ENCODE measurements at regions not wholly inside any gene's neighbourhood (a gene's known extent, or its start where the extent isn't known, plus 50 kb on each side); places are given as distances from the start of the nearest gene placed in this dataset.

DNA sequence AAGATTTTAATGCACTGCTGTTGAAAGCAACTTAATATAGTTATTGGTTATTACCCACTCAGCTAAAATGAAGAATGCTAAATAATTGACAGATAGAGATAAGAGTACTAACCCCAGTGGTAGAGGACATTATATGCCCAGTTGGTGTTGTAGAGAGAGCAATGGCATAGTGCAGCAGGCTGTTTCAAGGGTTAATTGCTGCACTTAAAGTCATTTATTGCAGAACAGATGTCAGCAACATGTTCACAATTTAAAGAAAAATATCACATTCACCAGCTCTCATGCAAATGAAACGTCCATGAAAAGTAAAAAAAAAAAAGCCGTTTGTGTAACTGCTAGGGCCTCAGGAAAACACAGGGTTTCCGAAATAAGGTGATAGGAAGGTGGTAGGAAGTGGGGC lies 254.6 kb downstream of the MTRR start:
- Histone ChIP-seq H3K27me3 (ENCODE audit: control insufficient read depth, insufficient read depth, low read length) (no peaks in the 10 kb centered on the region), H3K4me3 (ENCODE audit: low read depth, low read length) (no peak overlapping the region), H3K9me3 (ENCODE audit: control insufficient read depth, insufficient read depth, low read length) (no peaks in the 10 kb centered on the region), H3K27ac (ENCODE audit: low read depth, low read length) (no peak overlapping the region)
- no peak for DNase-seq (ENCODE audit: low read depth, low spot score)
- POLR2A ChIA-PET = no interaction called here
- TF ChIP-seq, protein P1, sequence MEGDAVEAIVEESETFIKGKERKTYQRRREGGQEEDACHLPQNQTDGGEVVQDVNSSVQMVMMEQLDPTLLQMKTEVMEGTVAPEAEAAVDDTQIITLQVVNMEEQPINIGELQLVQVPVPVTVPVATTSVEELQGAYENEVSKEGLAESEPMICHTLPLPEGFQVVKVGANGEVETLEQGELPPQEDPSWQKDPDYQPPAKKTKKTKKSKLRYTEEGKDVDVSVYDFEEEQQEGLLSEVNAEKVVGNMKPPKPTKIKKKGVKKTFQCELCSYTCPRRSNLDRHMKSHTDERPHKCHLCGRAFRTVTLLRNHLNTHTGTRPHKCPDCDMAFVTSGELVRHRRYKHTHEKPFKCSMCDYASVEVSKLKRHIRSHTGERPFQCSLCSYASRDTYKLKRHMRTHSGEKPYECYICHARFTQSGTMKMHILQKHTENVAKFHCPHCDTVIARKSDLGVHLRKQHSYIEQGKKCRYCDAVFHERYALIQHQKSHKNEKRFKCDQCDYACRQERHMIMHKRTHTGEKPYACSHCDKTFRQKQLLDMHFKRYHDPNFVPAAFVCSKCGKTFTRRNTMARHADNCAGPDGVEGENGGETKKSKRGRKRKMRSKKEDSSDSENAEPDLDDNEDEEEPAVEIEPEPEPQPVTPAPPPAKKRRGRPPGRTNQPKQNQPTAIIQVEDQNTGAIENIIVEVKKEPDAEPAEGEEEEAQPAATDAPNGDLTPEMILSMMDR (IDR thresholded peaks at IDR 0.05; ENCODE audit: low read depth, low read length) = no peak
- CTCF ChIA-PET = no interaction called here

DNA sequence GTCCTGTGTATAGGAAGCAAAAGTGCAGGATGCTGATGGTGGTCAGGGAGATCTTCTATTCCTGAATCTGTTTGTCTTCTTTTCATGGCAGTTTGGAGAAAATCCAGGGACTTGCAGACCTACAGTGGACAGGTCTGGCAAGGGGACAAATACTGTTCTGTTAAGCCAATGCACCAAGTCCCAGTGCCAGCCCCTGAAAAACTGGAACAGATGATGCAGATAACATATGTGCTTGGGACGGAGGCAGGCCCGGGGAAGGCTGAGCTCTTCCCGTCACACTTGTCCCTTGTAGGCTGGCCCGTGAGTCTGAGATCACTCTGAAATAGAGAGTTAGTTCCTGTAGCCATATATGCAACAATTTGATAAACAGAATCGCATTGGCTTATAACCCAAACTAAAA lies 265.7 kb downstream of the MTRR start:
- CTCF ChIA-PET = no interaction called here
- no peak overlapping the region for H3K4me3 ChIP-seq (ENCODE audit: low read depth, low read length)

DNA sequence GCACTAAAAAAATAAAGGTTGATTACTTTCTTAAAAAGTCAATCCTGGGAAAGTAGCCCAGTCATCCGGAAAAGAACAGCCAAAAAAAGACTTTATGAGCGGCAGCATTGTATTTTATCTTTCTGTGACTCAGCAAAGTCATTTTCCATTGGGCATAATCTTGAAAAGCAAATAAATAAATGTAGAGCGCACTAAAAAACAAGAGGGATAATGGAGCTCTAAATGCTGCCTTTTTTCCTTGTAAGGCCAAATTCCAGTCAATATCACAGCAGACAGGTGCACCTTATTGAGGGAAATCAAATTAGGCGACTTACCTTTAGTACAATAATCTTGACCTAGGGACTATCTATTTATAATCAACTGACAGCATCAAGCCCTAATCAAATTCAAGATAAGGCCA lies 266.8 kb downstream of the MTRR start:
- CTCF ChIA-PET = no interaction called here
- no peak overlapping the region for H3K4me3 ChIP-seq (ENCODE audit: low read depth, low read length)
- H3K27me3 ChIP-seq (ENCODE audit: control insufficient read depth, insufficient read depth, low read length) = no peaks in the 10 kb centered on the region
- POLR2A ChIA-PET = no interaction called here
- H3K9me3 ChIP-seq (ENCODE audit: control insufficient read depth, insufficient read depth, low read length) = no peaks in the 10 kb centered on the region
- no peak for DNase-seq (ENCODE audit: low read depth, low spot score)
- H3K27ac ChIP-seq (ENCODE audit: low read depth, low read length) = no peak overlapping the region
- TF ChIP-seq, protein P1 (IDR thresholded peaks at IDR 0.05; ENCODE audit: low read depth, low read length) = no peak

More for the DNA sequence above, 265.7 kb downstream of the MTRR start:
- no peak for DNase-seq (ENCODE audit: low read depth, low spot score)
- POLR2A ChIA-PET = no interaction called here
- no peaks in the 10 kb centered on the region for H3K9me3 ChIP-seq (ENCODE audit: control insufficient read depth, insufficient read depth, low read length)
- no peaks in the 10 kb centered on the region for H3K27me3 ChIP-seq (ENCODE audit: control insufficient read depth, insufficient read depth, low read length)
- TF ChIP-seq, protein P1 (IDR thresholded peaks at IDR 0.05; ENCODE audit: low read depth, low read length) = no peak
- no peak overlapping the region for H3K27ac ChIP-seq (ENCODE audit: low read depth, low read length)

DNA sequence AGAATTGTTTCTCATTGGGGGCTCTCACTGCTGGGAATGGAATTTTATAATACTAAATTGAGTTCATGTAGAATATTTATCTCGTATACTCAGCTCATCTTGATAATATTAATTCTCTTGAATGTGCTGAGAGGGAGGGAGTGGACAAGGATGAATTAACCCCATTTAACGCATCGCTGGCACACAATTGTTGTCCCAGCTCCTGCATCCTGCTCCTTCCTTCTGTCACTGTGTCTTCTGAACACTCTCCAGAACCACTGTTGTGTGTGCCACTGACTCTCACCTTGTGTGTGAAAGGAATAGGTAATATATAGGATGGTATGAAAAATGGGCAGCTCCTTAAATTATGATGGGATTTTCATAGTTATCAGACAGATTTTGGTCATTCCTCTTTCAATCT lies 267.3 kb downstream of the MTRR start:
- Histone ChIP-seq H3K4me3 (ENCODE audit: low read depth, low read length) (no peak overlapping the region), H3K27ac (ENCODE audit: low read depth, low read length) (no peak overlapping the region), H3K9me3 (ENCODE audit: control insufficient read depth, insufficient read depth, low read length) (no peaks in the 10 kb centered on the region), H3K27me3 (ENCODE audit: control insufficient read depth, insufficient read depth, low read length) (no peaks in the 10 kb centered on the region)
- DNase-seq (ENCODE audit: low read depth, low spot score) = no peak
- POLR2A ChIA-PET = no interaction called here
- TF ChIP-seq, protein P1 (IDR thresholded peaks at IDR 0.05; ENCODE audit: low read depth, low read length) = no peak
- CTCF ChIA-PET = no interaction called here

DNA sequence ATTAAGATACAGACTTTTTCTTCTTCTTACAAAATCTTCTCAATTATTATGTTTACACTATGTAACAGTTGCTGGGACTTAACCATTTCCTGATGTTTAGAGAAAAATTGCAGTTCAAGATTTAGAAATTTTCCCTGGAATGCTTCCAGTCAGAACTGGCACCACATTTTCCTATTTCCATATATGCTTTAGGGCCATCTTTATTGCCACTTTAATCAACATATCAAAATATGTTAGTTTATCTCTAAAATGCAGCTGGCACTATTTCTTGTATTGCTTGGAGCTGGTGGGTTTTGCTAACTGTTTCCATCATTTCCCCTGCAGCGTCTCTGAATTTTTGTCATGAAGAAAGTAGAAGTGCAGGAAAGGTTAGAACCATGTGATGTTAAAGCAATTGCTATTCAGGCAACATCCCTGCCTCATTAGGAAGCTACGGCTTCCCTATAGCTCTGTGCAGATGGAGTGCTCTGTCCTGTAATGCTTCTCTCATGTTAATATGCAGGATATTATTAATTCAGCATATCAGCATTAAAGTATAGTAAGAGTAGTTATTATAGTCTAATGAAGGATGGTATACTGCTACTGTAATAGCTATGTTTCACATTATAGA lies 269.1 kb downstream of the MTRR start:
- CTCF ChIA-PET = no interaction called here
- TF ChIP-seq, protein P1 (IDR thresholded peaks at IDR 0.05; ENCODE audit: low read depth, low read length) = no peak
- no peak for DNase-seq (ENCODE audit: low read depth, low spot score)
- H3K27ac ChIP-seq (ENCODE audit: low read depth, low read length) = no peak overlapping the region
- no peaks in the 10 kb centered on the region for H3K27me3 ChIP-seq (ENCODE audit: control insufficient read depth, insufficient read depth, low read length)
- POLR2A ChIA-PET = no interaction called here
- no peak overlapping the region for H3K4me3 ChIP-seq (ENCODE audit: low read depth, low read length)
- H3K9me3 ChIP-seq (ENCODE audit: control insufficient read depth, insufficient read depth, low read length) = no peaks in the 10 kb centered on the region

All from AG04450 (cell line).